ENCODE measurements at regions not wholly inside any gene's neighbourhood (a gene's known extent, or its start where the extent isn't known, plus 50 kb on each side); places are given as distances from the start of the nearest gene placed in this dataset.

DNA sequence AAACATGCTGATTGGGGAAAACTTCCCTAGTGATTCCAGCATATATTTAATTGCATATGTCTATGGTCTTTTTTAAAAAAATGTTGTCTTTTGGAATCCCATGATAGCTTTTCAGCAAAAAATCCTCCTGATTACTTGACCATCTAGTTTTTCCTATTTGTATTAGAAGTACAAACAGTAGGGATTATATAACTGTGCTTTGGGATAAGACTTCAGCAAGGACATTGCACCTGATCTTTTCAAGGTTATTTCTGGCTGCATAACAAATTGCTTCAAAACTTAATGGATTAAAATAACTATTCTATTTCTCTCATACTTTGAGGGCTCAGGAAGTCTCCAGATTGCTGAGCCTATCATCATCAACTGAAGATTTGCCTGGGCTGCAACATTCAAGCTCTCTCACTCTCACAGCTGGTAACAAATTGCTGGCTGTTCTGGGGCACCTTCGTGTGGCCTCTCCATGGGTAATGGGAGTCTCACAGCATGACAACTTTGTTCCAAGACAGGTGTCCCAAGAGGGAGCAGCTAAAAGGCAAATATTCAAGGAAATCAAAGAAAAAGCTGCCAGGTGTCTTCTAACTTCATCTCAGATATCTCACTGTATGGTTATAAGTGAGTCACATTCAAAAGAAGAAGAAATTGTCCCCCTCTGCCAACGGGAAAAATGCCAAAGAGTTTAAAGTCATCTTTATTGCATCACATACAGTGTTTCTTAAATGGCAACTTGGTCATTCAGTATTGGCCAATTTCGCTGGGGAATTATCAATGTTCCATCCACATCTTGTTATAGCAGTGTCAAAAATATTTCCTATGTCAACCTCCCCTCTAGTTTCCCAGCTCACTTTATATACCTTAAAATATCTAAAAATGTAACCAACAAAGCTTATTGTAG is 644.5 kb upstream of the GRM7 start:
- DNase-seq: no peak

DNA sequence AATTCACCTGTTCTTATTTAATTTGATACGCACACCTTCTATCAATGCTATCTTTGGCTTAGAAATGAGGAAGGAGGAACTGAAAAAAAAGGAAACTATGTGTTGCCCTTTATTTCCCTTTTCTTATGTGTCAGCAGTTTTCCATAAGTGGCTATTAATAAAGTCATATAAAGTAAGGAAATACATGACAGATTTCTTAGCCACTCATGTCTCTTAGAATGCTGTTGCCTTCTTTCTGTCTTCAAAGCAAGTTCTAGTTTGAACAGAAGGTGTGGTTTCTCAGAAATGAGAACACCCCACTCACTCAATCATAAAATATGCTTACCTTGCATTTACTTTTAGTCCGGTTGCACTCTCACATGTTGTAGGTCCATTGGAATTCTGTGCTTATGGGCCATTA is 640.5 kb upstream of the GRM7 start:
- DNase-seq: no peak

GRCh38 chr3:6222069-6222468 is 638.8 kb upstream of the GRM7 start:
- no peak for DNase-seq

DNA sequence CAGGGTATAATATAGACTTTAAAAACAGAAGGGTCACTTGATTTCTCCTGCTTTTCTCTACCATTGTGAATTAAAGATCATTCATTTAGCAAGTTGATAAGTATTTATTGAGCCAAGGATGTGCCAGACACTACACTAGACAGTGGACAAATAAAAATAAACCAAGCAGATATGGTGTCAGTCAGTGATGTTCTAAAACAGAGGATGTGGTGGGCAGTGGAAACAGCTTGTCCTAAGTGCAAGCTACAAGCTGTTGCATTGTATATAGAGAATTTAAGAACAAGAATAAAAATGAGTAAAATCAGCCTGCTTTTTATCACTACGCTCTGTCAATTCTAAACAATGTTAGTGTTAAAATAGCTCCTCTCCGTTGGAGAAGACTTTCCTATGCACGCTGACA is 637.3 kb upstream of the GRM7 start:
- no peak for DNase-seq

DNA sequence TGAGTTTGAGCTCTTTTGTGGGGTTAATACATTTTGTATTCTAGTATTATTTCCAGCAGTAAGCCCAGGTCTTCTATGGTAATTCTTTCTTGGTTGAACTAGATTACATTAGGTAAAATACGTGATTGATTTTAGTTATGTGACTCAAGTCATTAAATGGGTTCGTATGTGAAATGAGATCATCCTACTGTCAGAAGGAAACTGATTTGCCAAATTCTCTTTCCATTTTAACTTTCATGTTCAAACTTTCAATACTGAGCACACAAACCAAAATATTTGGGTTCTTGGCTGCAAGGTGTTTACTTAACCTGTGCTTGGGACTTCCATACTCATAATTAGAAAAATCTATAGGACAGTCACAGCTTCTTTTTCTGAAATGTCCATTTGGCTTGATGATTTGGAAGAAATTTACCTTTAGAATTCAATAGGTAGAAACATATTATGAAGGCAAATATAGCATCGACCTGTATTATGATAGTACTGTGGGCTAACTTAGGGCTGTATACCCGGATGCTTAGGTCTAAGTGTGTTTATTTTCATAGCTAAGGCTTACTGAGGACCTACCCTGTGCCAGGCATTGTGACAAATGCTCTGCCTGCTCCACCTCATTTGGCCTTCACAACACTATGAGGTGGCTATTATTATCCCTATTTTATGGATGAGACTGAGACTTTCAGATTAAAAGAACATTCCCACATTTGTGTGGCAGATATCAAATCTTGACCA is 631.8 kb upstream of the GRM7 start:
- DNase-seq: no peak

DNA sequence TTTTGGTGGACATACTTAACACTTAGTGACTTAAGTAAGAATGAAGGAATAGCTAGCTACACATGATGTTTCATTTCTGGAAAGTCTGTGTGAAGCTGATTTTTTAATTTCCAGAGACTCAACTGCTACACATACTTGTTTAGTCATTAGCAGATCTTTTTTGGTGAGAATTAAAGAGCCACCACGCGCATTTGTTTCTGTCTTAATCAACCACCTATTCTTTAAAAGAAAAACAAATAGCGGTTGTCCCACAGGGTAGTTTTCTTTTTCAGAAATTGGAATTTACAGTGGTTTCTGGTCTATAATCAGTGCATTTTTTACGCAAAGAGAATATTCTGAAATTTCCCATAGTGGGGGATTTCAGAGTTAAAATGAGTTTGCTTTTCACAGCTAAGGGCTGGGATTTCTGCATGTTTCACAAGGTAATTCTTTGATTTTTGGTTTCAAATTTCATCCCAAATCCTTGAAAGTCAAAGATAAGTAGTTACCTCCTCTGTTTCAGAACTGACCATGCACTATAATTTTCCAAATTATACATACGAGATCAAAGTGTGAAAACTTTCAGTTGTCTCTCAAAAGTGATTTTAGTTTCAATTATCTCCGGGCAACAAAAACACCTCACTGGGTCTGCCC is 631.0 kb upstream of the GRM7 start:
- DNase-seq: no peak

GRCh38 chr3:6242104-6242503 is 618.8 kb upstream of the GRM7 start:
- DNase-seq: no peak

- DNase-seq: no peak
Measured at GRCh38 chr3:6248528-6248927, 612.4 kb upstream of the GRM7 start.

GRCh38 chr3:6249679-6250078 is 611.2 kb upstream of the GRM7 start:
- DNase-seq: no peak

- DNase-seq: no peak
Measured at GRCh38 chr3:6250167-6250566, 610.7 kb upstream of the GRM7 start.

DNA sequence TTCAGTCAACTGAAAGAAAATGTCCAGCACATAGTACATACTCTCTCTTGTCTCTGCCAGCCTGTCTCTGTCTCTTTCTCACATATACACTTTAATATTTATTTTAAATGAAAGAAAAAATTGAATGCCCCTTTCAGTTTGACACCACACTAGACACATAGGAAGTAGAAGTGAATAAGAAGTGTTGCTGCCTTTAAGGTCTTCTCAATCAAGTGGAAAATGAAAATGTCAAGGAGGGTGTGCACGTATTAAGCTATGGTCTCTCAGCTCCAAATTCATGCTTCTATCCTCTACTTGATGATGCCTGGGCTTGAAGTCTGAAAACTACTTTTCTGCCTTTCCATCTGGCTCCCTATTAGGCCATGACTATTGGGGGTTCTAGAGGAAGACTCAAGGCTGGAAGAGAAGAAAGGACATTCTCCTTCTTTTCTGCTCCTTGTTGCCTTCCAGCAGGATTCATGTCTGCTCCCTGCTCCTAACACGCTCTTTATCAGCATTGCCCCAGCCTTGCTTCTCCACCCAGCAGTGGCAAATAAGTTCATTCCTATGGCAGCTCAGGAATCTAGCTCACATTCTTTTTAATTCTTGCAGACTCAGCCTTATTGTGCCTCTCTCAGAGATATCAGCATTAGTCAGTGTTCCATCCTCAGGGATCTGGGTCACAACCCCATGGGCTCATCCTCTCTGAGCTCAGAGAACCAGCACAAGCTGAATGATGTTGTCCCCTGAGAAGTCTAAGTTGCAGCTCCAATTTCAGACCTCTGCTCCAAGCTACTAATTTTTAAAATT is 609.1 kb upstream of the GRM7 start:
- no peak for DNase-seq

GRCh38 chr3:6254490-6254889 is 606.4 kb upstream of the GRM7 start:
- no peak for DNase-seq

DNA sequence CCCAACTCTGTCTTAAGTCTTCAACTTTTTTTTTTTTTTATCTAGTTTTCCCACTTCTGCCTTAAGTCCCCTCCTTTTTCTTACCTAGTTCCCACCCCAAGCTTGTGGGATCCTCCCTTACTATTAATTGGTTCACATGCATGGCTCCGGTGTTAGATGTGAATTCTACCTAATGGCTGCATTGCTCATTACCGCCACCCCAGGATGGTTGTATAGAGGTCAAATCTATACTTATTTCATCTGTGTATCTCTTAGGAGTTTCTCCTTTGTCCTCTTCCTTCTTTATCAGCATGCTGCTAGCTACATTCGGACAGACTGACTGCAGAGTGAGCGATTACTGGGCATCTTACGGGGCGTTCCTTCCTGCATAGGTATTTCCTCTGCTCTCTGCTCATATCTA is 605.7 kb upstream of the GRM7 start:
- DNase-seq: no peak

DNA sequence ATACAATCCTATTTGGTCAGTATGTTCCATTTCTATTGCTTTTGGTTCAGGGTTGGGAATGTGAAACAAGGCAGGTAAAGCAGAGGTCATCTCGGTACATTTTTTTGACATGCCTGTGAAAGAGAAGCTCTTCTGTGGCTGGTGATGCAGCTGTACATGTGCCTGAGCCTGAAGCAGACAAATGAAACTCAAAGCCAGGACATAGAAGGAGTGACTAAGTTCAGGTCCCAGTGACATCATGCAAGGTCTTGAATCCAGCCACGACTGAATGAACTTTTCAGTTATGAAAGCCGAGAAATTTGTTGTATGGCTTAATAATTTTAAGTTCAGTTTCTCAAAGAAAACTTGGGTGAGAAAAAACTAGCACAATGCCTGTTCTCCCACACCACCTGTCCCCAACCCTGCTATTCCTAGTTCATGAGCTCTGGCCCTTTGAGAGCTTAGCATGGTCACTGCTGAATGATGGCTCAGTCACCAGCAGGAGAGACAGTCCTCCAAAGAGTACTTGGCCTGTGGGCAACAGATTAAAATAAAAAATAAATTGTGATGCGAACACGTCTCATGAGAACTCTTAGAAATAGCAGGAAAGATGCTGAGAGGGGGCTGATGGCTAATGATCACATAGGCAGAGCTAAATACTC is 600.2 kb upstream of the GRM7 start:
- no peak for DNase-seq

- no peak for DNase-seq
Measured at GRCh38 chr3:6262010-6262409, 598.9 kb upstream of the GRM7 start.

GRCh38 chr3:6264036-6264435 is 596.9 kb upstream of the GRM7 start:
- DNase-seq: no peak

GRCh38 chr3:6264906-6265305 is 596.0 kb upstream of the GRM7 start:
- no peak for DNase-seq

GRCh38 chr3:6266135-6266534 is 594.8 kb upstream of the GRM7 start:
- no peak for DNase-seq

DNA sequence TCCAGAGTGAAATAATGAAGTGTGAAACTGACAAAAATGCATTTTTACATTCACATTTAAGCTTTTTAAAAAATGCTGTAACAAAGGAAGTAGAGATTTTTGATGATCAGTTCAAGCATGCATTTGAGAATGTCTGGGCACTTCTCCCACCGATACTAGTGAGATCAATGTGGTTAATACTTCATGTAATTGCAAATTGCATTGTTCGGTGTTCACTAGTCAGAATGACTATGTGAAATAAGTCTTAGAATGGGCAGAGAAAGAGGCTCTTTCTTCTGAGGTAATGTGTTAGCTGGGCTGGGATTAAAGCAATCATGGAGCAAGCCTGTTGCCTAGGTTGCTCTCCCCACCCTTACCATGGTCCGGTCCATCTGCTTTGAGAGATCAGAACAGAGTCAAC is 587.0 kb upstream of the GRM7 start:
- no peak for DNase-seq

DNA sequence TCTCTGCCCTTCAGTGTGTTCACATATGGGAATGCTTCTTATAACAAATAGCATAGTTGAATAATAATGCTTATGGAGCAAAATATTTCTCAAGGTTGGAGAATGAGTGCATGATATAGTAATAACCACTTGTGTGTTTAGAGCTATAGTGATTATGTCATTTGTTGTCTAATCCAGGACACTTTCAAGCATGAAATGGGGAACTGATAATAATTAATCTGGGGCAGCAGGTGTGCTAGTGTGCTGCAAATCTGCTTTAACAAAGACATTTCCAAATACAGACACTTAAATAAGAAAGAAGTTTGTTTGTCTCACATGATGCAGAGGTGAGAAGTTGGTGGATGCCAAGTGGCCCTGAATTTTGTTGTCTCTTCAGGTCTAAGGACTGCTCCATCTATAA is 579.3 kb upstream of the GRM7 start:
- no peak for DNase-seq

DNA sequence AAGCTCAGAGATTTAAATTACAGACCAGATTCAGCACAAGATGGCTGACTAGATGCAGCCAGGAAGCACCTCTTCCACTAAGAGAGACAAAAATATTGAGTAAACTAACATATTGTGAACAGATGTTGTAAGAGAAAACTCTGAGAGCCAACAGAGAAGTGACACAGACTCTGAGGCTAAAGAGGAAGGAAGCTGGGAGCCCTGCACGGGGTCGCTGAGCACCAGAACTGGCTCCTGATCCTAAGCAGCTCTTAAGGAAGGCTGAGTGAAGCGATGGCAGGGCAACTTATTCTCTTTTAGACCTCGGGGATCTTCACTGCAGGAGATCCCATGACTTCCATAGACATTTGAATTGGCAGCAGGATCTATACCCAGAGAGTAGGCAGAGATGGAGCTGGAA is 578.0 kb upstream of the GRM7 start:
- no peak for DNase-seq

All from occipital lobe (tissue), 1 donor.